ENCODE measurements at regions not wholly inside any gene's neighbourhood (a gene's known extent, or its start where the extent isn't known, plus 50 kb on each side); places are given as distances from the start of the nearest gene placed in this dataset.

DNA sequence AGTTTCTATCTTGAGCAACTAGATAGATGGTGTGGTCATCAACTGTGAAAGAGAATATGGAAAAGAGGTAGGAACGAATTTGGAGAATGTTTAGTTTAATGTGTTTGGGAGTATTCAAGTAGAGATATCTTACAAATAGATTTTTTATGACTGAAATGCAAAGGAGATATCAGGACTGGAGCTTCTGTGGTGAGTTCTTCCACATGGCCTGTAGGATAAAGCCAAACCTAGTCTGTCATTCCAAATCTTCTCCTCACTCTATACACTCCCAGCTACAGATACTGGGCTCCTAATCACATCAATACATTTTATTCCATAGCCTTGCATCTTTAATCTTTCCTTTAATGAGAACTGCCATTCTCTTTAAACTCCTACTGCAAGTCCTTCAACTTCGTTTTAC lies 194.3 kb downstream of the FIGN start:
- no peaks in the 10 kb centered on the region for H3K9me3 Mint-ChIP-seq
- no peak overlapping the region for H3K27ac Mint-ChIP-seq
- TF ChIP-seq FOXJ3 (CRISPR knock-in tag; IDR thresholded peaks at IDR 0.05; ENCODE audit: borderline replicate concordance): no peak
- TF ChIP-seq, protein P1, sequence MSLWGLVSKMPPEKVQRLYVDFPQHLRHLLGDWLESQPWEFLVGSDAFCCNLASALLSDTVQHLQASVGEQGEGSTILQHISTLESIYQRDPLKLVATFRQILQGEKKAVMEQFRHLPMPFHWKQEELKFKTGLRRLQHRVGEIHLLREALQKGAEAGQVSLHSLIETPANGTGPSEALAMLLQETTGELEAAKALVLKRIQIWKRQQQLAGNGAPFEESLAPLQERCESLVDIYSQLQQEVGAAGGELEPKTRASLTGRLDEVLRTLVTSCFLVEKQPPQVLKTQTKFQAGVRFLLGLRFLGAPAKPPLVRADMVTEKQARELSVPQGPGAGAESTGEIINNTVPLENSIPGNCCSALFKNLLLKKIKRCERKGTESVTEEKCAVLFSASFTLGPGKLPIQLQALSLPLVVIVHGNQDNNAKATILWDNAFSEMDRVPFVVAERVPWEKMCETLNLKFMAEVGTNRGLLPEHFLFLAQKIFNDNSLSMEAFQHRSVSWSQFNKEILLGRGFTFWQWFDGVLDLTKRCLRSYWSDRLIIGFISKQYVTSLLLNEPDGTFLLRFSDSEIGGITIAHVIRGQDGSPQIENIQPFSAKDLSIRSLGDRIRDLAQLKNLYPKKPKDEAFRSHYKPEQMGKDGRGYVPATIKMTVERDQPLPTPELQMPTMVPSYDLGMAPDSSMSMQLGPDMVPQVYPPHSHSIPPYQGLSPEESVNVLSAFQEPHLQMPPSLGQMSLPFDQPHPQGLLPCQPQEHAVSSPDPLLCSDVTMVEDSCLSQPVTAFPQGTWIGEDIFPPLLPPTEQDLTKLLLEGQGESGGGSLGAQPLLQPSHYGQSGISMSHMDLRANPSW (CRISPR knock-in tag; conservative IDR thresholded peaks at IDR 0.05; ENCODE audit: low read depth): no peak
- TF ChIP-seq KAT7 (CRISPR knock-in tag; IDR thresholded peaks at IDR 0.05; ENCODE audit: borderline replicate concordance): no peak
- TF ChIP-seq AFF4 (CRISPR knock-in tag; IDR thresholded peaks at IDR 0.05; ENCODE audit: borderline replicate concordance): no peak
- TF ChIP-seq ZBTB43 (CRISPR knock-in tag; IDR thresholded peaks at IDR 0.05): no peak
- TF ChIP-seq SMAD4 (CRISPR knock-in tag; IDR thresholded peaks at IDR 0.05): no peak
- TF ChIP-seq PREB (CRISPR knock-in tag; IDR thresholded peaks at IDR 0.05; ENCODE audit: borderline replicate concordance): no peak
- no peak for TF ChIP-seq E2F4 (CRISPR knock-in tag; IDR thresholded peaks at IDR 0.05; ENCODE audit: borderline replicate concordance, low read depth)
- TF ChIP-seq ZNF416 (CRISPR knock-in tag; IDR thresholded peaks at IDR 0.05): no peak
- TF ChIP-seq SMAD3 (CRISPR knock-in tag; IDR thresholded peaks at IDR 0.05; ENCODE audit: borderline replicate concordance): no peak
- TF ChIP-seq NFE2L1 (CRISPR knock-in tag; IDR thresholded peaks at IDR 0.05): no peak
- TF ChIP-seq TEAD4 (CRISPR knock-in tag; IDR thresholded peaks at IDR 0.05): no peak
- TF ChIP-seq FOXP1 (CRISPR knock-in tag; IDR thresholded peaks at IDR 0.05; ENCODE audit: borderline replicate concordance): no peak
- TF ChIP-seq OVOL2 (CRISPR knock-in tag; IDR thresholded peaks at IDR 0.05; ENCODE audit: borderline replicate concordance): no peak
- TF ChIP-seq, protein P2, sequence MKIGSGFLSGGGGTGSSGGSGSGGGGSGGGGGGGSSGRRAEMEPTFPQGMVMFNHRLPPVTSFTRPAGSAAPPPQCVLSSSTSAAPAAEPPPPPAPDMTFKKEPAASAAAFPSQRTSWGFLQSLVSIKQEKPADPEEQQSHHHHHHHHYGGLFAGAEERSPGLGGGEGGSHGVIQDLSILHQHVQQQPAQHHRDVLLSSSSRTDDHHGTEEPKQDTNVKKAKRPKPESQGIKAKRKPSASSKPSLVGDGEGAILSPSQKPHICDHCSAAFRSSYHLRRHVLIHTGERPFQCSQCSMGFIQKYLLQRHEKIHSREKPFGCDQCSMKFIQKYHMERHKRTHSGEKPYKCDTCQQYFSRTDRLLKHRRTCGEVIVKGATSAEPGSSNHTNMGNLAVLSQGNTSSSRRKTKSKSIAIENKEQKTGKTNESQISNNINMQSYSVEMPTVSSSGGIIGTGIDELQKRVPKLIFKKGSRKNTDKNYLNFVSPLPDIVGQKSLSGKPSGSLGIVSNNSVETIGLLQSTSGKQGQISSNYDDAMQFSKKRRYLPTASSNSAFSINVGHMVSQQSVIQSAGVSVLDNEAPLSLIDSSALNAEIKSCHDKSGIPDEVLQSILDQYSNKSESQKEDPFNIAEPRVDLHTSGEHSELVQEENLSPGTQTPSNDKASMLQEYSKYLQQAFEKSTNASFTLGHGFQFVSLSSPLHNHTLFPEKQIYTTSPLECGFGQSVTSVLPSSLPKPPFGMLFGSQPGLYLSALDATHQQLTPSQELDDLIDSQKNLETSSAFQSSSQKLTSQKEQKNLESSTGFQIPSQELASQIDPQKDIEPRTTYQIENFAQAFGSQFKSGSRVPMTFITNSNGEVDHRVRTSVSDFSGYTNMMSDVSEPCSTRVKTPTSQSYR (CRISPR knock-in tag; IDR thresholded peaks at IDR 0.05): no peak
- no peaks in the 10 kb centered on the region for H3K36me3 Mint-ChIP-seq
- H3K4me1 Mint-ChIP-seq: no peaks in the 10 kb centered on the region
- ChIA-PET CTCF (no interaction called here), POLR2A (no interaction called here)
- ATAC-seq (no peak), DNase-seq (ENCODE audit: low spot score) (no peak)
- H3K4me3 Mint-ChIP-seq: no peak overlapping the region
- no peaks in the 10 kb centered on the region for H3K27me3 Mint-ChIP-seq (ENCODE audit: low read depth)

Data from WTC11 (cell line).